GM19467 (cell line): ENCODE measurements at regions not wholly inside any gene's neighbourhood (a gene's known extent, or its start where the extent isn't known, plus 50 kb on each side); places are given as distances from the start of the nearest gene placed in this dataset.

Source experiments
- ATAC-seq: cut with Tn5 transposase; IDR thresholded peaks from one replicate; pipeline ENCODE4 v1.9.1; 2021; ENCODE audit warnings: mild to moderate bottlenecking, moderate library complexity; ENCODE audit not compliant: unreplicated experiment

DNA sequence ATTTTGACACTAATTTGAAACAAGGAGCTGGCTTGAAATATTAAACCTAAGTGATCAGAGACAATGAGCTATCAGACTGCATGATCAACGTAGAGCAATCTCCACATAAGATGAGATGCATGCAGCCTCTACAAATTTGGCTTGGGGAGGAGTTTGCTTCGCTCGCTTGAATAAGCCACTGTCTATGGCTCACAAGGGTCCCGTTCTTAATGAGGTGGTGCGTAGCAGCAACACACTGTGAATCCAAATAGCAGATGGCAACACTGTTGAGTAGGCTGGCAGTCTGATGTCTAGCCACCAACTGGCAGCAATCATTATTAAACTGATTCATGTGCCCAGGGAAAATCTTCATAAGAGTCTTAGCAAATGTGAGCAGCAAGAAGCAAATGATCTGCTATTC is 125.4 kb upstream of the CCDC54 start:
- ATAC-seq, result no peak

DNA sequence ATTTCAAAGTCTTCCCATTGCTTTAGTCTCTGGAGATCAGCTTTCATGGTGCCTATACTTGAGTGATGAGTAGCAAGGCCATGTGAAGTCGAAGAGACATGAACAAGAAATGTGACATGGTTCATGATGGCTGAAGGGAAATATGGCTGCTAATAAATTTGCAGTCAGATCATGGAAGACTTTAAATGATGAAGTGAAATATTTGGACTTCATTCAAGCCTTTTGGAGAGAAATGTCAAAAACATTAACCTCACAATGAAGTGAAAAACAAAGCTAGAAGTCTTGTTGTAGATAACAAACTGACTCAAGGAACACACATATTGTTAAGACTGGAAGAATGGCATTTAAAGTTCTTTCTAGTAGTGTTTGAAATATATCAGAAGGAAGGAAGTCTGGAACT is 120.3 kb upstream of the CCDC54 start:
- no peak for ATAC-seq

DNA sequence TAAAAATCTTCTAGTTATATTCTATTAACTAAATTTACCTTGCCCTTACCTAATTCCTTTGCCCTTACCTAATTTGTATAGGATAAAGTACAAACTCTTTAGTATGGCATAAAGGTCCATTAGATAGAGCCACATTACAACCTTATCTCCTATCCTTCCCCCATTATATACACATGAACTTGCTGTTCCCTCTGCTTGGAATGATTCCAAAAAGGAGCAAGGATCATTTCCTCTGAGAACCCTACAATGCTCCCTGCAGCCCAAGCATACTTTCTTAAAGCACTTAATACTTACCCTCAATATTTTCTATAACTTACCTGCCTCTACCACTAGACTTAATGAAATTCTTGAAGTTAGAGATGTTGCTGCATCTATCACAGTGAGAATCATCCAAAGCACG is 118.9 kb upstream of the CCDC54 start:
- ATAC-seq, result no peak

DNA sequence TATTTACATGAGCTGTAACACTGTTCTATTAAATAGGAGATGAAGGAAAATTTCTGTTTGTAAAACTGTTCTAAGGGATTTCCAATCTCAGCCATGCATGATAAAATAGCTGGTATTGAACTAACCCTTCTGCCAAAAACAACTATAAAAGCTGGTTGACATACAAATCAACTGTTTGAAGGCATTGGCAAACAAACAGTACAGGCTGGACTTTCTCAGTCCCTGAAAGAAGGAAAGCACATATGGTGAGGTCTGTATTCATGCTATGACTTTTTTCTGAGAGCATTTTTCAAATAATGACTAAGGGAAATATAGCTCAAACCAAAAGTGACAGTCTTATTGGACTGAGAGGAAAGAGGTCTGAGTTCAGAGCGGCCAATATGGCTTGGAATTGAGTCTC is 117.0 kb upstream of the CCDC54 start:
- ATAC-seq, result no peak

DNA sequence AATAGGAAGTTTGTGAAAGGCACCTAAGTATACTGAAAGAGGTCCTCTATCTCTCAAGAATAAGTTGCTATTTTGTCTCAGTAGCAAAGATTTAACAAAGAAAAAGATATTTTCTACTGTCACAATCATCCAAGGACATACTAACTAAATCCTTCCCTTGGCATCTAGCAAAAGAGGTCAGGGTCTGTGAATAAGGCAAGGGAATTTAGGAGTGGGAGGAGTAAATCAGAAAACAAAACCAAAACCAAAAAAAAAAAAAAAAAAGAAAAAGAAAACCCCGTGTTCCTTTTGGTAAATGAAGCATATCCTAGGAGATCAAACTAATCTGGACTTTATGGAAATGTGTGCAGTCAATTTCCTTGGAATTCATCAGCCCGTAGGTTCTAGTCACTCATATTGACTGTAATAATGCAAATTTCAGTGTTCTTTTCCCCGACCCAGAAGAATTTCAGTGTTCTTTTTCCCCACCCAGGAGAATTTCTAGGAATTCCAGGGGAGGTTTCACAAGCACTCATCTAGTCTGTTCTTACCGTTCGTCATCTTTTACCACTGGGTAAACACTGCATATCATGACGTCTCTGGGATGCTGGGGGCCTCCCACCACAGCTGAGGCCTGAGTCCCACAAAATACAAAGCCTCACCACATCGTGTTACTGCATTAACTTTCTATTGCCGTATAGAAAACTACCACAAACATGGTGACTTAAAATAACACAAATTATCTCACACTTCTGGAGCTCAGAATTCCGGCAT is 113.8 kb upstream of the CCDC54 start:
- ATAC-seq, result no peak

DNA sequence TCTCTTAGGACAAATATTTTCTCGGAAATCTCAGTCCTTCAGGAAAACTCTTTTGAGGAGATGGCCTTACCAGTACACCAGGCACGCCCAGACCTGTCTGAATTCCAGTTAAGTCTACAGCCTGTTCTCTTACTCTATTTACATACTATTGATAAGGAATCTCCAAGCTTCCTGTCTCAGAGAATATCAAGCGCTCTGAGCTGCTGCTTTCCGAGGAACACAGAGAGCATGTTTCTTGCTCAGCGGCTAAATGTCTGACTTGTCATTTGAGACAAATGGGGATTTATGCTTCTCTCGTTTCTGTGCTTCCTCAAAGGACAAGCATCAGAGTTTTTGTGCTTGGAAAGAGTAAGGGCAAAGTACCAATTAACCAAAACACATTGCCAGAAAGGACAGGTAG is 112.4 kb upstream of the CCDC54 start:
- no peak for ATAC-seq

DNA sequence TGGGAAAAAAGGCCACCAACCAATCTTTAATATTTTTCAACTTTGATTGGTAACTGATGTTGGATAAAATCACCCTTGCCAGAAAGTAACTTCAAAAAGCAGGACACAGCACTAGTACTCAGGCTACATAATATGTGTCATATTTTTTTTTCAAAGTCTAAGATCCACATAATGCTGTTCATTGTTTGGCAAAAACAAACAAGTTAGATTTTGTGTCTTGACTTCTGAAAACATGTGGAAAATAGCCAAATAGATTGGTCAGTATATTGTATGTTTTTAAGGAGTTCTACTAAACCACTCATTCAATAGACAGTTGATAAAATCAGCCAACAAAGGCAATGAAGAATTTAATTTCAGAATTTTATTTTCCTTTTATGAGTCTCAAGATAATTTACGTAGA is 111.7 kb upstream of the CCDC54 start:
- no peak for ATAC-seq

DNA sequence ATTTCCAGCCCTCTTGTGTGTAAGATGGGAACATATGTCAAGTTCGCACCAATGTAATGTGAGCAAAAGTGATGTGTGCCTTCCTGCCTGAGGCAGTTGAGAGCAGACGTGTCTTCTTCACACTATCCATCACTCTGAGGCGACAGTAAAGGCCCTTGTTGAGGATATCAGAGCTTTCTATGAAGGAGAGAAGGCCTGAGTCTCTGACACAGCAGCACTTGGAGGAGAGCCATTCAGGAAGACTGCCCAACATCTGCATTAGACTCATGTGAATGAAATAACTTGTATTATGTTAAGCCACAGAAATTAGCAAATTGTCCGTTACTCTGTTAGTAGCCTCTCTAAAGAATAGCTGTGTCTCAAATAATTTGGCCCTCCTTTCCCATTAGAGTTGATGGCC is 108.8 kb upstream of the CCDC54 start:
- ATAC-seq, result no peak

DNA sequence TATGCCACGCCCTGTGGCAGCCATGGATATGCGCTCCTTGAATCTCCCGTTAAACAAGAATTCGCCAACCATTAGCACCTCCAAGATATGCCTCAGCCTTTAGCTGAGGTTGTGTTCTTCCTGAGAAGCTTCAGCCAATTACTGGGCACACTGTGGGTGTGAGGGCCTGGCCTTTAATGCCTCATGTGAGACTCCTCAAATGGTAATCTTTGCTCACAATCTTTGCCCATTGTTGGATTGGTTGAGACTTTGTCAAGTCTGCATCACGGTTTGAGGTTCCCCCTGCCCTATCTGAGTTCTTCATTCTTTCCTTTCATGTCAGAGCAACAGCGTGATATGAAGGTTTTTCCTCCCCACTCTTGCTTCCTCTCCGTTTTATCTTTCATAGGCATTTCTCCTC is 108.1 kb upstream of the CCDC54 start:
- ATAC-seq, result no peak

DNA sequence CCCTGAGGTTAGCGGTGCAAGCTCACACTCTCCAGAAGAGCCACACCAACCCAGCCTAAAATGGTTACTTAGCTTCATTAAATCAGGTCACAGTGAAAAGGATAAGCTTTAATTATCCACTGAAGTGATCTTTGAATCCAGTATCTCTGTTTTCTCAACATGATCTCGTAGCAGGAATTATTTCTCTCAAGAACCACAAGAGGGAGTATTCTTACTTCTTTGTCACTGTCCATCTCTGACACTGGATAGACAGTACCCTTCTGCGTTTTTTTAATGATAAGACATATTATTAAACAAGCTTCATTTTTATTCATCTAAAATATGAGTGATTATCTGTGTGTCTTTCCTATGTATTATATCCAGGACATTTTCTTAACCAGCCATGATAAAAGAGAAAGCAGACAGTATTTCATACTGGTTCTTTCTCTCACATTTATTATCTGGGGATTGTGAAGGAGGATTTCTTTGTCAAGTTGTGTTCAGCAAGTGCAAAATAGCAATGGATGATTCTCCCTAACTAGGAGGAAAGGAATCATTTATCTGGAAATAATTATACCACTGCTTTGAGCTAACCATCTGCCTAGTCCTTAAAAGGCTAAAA is 105.4 kb upstream of the CCDC54 start:
- no peak for ATAC-seq

DNA sequence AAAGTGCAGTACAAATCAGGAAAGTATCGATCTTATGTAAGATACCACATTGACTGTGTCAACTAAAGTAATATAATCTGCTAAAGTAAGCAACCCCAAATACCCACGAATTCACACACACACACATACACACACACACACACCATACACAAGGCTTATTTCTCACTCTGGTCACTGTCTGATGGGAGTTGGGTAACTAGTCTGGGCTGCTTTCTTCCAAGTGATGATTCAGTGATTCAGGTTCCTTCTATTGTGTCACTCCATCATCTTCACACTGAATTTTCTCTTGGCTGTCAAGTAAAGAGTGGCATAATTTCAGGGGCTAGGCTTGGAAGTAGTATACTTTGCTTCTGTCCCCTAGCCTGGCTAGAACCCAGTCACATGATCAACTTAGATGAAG is 104.8 kb upstream of the CCDC54 start:
- ATAC-seq, result no peak

DNA sequence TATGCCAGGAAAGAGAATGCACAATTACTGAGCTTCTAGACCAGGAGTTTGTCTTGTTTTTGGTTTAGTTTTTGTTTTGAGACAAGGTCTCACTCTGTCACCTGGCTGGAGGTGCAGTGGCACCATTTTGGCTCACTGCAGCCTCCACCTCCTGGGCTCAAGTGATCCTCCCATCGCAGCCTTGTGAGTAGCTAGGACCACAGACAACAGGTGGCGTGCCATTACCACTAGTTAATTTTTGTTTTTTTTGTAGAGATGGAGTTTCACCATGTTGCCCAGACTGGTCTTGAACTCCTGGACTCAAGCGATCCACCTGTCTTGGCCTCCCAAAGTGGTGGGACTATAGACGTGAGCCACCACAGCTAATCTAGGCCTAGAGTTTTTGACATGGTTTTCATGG is 104.4 kb upstream of the CCDC54 start:
- no peak for ATAC-seq

DNA sequence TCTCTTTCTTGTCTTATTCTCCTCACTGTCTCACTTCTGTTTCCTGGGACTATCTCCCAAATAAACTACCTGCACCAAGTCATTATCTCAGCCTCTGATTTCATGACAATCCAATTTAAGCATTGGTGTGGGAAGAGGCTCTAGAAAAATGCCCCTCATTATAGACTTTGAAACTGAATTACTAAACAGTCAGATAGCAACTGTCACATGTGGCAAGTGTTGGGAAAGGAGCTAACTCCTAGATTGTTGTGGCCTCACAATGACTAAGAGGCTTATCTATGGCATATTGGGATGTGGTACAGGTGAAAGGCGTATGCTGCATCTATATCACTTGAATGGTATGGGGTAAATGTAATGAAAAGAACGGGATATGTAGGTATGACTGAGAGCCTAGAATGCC is 103.5 kb upstream of the CCDC54 start:
- ATAC-seq, result no peak

DNA sequence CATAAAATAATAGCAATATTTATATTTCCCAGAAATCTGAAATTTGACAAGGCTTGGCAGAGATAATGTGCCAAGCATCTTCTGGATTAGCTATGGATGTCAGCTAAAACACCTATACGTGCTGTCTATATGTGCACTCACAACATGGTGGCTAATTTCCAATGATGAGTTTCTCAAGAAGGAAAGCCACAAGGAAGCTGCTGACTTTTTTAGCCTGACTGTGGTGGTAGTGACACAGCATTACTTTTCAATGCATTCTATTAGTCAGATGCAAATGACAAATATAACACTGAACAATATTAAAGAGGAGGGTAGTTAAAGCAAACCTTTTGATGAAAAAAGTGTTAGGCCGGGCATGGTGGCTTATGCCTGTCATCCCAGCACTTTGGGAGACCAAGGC is 101.7 kb upstream of the CCDC54 start:
- ATAC-seq, result no peak

DNA sequence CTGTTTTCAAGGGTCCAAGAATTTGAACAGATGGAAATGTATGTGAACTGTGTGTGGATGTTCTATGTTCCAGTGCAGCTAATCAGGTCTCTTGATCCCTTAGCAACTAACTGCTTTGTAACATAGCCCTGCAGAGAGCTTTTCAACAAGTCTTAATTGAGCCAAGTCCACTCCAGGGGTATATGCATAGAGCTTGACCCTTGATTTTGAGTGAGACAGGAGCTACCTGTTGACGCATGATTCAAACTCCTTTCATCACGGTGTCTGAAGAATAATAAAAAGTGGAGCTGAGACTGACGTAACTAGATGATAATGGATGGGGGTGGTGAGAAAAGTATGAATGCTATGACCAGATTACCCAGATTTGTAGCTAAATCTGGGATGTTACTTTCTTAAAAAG is 93.3 kb upstream of the CCDC54 start:
- no peak for ATAC-seq

DNA sequence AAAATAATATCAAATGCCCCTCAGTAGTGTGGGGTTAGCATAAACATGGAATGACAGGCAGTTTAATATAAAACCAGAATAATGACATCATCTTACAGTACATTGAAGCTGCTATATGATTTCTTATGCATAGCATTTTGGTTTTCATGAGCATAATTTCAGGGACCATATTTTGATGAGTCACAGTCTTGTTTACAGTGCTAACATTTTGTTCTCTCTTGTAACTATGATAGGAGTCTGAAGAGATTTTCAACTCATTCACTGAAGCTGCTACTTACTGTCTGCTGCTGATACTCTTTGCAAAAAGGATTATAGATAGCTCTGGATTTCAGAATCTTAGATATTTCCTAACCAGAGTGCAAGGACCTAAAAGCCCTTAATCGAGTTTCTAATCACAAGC is 92.6 kb upstream of the CCDC54 start:
- ATAC-seq, result no peak

DNA sequence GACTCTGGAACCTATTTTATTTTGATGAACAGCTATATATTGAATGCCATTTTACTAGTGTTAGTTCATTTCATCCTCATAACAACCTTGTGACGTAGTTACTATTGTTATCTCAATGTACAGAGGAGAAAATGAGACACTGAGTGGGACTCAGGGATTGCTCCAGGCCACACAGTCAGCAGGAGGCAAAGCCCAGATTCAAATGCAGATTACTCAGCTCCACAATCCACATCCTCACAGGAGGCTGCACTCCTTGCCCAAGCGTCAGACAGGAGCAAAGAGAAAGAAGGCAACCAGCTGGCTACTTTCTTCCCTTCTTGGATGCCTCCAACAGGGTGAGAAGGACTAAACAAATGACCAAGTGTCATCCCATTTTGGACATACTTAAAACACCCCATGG is 92.0 kb upstream of the CCDC54 start:
- no peak for ATAC-seq

DNA sequence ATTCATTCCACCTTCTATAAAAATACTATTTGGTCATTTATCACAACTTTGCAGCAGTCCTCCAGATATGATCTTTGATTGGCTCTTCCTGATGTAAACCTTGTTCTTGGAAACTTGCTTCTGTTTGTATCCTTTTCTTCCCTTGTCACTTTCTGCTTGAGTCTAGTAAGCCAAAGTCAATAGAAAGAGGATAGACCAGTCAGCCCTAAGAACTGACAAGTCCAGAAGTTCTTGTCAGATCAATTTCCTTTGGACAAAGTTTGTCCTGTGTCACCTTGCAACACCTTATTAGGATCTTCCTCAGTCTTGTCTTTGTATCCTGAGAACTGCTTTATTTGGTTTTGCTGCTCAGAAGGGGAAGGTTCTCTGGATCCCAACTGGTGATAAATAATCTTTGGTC is 87.9 kb upstream of the CCDC54 start:
- ATAC-seq, result no peak

DNA sequence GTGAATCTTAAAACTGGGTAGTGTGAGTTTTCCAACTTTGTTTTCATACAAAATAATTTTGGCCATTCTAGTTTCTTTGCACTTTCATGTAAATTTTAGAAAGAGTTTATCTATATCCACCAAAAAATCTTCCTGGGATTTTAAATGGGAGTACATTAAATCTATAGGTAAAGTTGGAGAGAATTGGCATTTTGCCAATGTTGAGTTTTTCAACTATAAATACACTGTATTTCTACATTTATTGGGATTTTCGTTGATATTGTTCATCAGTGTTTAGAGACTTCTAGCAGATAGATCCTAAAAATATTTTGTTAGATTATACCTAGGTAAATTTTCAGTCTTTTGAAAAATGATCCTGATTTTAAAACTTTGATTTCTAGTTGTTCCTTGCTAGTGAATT is 83.1 kb upstream of the CCDC54 start:
- ATAC-seq, result no peak

DNA sequence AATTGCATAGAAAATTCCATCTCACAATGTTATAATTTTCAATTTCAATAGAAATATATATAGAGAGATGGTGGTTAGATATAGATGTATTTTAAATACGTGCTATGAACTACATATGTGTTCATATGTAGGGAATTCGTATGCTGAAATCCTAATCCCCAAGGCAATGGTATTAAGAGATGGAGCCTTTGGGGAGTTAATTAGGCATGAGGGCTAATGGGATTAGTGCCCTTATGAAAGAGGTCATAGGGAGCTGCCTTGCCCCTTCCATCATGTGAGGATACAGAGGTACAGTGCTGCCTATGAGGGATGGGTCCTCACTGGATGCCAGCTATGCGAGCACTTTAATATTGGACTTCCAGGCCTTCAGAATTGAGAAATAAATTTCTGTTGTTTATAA is 79.6 kb upstream of the CCDC54 start:
- no peak for ATAC-seq

DNA sequence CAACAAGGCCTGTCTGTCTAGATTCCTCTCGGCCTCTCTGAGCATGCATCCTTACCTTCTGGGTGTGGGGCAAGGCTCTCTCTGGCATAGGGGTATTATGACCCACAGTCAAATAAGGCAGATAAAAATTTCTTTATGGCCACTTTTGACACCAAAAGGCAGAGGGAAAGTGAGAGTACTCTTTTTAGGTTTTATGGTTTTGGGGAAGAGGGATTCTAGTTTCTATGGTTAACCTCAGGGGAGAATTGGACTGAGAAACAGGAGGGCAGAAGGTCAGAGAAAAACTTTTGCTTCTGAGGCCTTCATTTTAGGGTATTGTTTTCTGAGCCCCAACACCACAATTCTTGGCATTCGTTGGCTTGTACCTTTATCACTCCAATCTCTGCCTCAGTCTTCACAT is 70.0 kb upstream of the CCDC54 start:
- ATAC-seq, result no peak

DNA sequence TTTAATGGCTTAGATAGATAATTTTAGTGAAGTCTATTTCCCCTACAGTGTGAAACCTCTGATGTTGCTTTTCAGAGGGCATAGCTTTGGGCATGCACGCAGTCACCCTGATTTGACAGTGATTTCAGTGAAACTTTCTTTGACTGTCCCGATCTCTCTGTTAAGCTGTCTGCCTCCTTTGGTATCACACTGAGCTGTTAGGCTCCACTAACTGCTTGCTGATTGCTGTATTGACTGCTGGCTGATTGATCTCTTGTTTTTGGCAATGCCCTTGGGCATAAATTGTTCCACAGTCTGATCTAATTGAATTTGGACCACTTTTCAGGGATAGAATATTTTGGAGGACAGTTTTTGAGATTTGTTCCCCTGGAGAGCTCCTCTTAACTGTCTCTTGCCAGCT is 68.5 kb upstream of the CCDC54 start:
- ATAC-seq, result no peak

DNA sequence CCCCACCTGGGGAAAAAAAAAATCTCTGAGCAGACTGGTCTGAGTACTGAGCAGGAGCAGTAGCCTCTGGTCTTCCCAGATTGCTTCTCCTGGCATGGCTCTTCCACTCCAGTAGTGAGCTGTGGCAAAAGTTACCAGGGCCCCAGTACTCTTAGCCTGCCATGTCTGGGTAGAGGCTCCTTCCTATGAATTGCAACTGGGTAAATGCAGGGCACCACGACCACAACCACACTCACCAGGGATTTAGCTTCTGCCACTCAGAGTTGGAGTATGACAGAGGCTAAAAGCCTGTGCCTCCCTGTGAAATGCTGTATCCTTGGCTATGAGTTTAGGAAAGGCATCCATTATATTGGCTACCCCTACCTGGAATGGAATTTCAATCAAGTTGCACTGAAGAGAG is 67.9 kb upstream of the CCDC54 start:
- ATAC-seq, result no peak
